ES-I3 (cell line): ENCODE measurements at regions not wholly inside any gene's neighbourhood (a gene's known extent, or its start where the extent isn't known, plus 50 kb on each side); places are given as distances from the start of the nearest gene placed in this dataset.

Experiments
- H3K36me3 ChIP-seq: 2 replicates; pipeline ENCODE4 v1.6.1; 2013; ENCODE audit warnings: mild to moderate bottlenecking, low read length, control low read depth, moderate library complexity; ENCODE audit not compliant: insufficient read depth
- H3K4me1 ChIP-seq: 2 replicates; pipeline ENCODE4 v1.6.1; 2013; ENCODE audit warnings: mild to moderate bottlenecking, control low read depth, low read length; ENCODE audit not compliant: insufficient read depth
- H3K9ac ChIP-seq: 2 replicates; pipeline ENCODE4 v1.6.1; 2013; ENCODE audit warnings: low read depth, mild to moderate bottlenecking, low read length, moderate library complexity
- H3K9me3 ChIP-seq: 2 replicates; pipeline ENCODE4 v1.6.1; 2013; ENCODE audit warnings: mild to moderate bottlenecking, low read length, moderate library complexity; ENCODE audit not compliant: control insufficient read depth, insufficient read depth

- Histone ChIP-seq H3K4me1 (no peaks in the 10 kb centered on the region), H3K36me3 (no peaks in the 10 kb centered on the region), H3K9me3 (peaks cover 4% of the 10 kb centered on the region; the same call in 1 of the 2 replicates), H3K9ac (no peak overlapping the region)
Measured at GRCh38 chr3:145737952-145738351, 423.0 kb downstream of the PLOD2 start.

DNA sequence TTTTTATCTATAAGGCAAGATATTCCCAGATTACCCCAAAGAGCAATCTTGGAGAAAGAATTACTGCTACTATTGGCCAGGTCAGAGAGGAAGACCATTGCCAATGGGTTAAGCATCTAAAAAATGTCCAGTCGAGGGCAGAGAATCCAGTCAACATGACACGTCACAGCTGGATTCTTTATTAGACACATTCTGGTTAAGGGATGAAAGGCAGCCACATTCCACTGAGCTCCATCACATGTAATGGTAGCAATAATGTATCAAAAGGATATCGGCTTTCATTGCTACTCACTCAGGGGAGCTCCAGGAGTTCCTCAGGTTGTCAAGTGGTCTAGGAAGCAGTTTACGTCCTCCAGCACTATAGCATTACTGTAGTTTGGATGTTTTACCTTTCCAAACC, 421.1 kb downstream of the PLOD2 start:
- Histone ChIP-seq H3K36me3 (no peaks in the 10 kb centered on the region), H3K9ac (no peak overlapping the region), H3K9me3 (peaks cover 4% of the 10 kb centered on the region; the same call in 1 of the 2 replicates), H3K4me1 (no peaks in the 10 kb centered on the region)

DNA sequence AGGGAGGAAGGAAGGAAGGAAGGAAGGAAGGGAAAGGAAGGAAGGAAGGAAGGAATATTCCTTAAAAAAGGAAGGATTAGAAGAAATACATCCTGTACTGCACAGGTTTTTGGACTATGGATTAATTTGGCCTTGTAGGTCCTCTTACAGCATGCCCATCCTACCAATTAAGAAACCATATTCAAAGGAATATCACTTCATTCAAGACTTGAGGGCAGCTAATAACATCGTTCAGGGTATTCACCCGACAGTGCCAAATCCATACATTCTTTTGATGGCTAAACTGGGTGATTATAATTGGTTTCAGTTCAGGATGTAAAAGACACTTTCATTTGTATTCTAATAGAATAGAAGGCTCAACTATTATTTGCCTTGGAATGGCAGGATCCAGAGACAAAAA, 410.3 kb downstream of the PLOD2 start:
- H3K36me3 ChIP-seq, result no peaks in the 10 kb centered on the region
- no peak overlapping the region for H3K9ac ChIP-seq
- no peaks in the 10 kb centered on the region; the same call in 1 of the 2 replicates for H3K9me3 ChIP-seq
- no peaks in the 10 kb centered on the region for H3K4me1 ChIP-seq

- no peaks in the 10 kb centered on the region for H3K4me1 ChIP-seq
- H3K36me3 ChIP-seq, result no peaks in the 10 kb centered on the region
- H3K9ac ChIP-seq, result no peak overlapping the region
- no peaks in the 10 kb centered on the region; the same call in 1 of the 2 replicates for H3K9me3 ChIP-seq
Measured at GRCh38 chr3:145752576-145752975, 408.4 kb downstream of the PLOD2 start.

DNA sequence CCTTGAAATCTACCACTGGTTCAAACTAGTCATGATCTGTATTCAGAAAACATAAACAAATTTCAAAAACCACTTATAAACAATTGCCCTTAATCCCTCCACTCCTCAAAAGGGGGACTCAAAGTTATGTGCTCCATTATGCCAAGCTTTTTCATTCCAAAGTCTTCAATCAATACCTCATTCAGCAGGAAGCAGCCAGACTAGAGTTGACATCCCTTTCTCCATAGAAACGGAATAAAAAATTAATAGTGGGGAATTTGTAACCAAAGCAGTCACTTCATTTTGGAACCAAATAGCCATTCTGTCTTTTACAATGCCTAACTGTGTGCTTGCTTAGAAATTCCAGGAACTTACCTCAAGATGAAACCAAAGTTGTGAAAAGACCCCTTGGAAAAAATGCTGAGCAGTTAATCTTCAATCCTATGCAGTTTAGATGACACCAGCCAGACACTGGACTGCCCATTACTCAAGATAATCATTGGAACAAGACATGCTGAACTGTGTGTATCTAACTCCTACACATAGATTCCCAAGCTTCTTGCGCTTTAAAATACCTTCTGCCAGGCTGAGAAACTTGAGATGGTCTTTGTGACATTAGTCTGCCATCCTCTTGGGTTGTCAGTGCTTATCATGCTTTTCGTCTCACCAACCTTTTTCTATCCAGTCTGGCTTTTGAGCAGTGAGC, 406.2 kb downstream of the PLOD2 start:
- no peak overlapping the region for H3K9ac ChIP-seq
- no peaks in the 10 kb centered on the region for H3K36me3 ChIP-seq
- no peaks in the 10 kb centered on the region for H3K9me3 ChIP-seq
- H3K4me1 ChIP-seq, result no peaks in the 10 kb centered on the region

DNA sequence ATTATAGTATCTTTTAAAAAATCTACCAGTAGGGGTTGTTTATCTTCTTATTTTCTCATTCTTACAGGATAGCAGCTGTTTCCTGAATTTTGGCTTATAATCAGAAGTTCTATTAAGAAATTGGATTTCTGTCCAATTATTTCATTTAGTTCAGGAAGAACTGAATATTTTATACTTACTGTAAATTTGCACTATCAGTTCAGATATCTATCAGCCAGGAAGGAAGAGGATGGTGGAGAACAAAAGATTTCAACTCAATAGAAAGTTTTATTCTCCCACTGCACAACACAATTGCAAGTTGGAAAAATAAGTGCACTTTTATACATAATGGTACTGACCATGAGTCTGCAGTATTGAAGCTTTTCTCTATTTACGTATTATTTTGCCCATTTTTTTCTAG, 400.9 kb downstream of the PLOD2 start:
- H3K9ac ChIP-seq, result no peak overlapping the region
- H3K36me3 ChIP-seq, result no peaks in the 10 kb centered on the region
- H3K4me1 ChIP-seq, result no peaks in the 10 kb centered on the region
- no peaks in the 10 kb centered on the region for H3K9me3 ChIP-seq

- H3K9me3 ChIP-seq, result no peaks in the 10 kb centered on the region; the same call in 1 of the 2 replicates
- no peaks in the 10 kb centered on the region for H3K4me1 ChIP-seq
- H3K36me3 ChIP-seq, result no peaks in the 10 kb centered on the region
- H3K9ac ChIP-seq, result no peak overlapping the region
Measured at GRCh38 chr3:145767909-145768308, 393.1 kb downstream of the PLOD2 start.

DNA sequence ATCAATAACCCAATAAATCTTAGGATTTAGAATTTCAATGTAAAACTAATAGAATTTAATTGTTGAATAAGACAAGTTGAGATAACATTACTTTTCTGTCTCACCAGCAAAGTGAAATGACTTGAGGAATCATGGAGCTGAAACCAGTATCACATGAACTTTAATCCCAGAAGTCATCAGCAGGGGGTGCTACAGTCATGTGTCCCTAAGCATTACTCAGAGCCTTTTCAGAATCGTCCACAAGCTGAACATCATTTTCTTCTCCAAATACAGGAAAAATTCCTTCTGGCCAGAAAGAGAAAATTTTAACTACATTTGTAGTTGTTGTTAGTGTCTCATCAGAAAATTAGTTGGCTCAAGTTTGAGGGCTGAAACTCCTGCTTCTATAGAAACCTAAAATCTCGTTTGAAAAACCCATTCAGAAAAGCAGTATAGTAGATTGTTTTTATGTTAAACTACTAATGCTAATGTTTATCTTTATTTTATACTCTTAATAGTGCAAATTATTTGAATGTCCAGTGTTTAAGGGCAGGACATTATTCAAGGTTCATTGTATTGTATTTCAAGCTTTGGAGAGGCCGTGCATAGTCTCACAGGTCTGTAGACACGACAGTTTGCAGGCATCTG, 384.1 kb downstream of the PLOD2 start:
- Histone ChIP-seq H3K36me3 (no peaks in the 10 kb centered on the region), H3K9ac (no peak overlapping the region), H3K9me3 (no peaks in the 10 kb centered on the region), H3K4me1 (no peaks in the 10 kb centered on the region)

- Histone ChIP-seq H3K4me1 (no peaks in the 10 kb centered on the region), H3K9me3 (no peaks in the 10 kb centered on the region), H3K36me3 (no peaks in the 10 kb centered on the region), H3K9ac (no peak overlapping the region)
Measured at GRCh38 chr3:145780301-145780700, 380.7 kb downstream of the PLOD2 start.

DNA sequence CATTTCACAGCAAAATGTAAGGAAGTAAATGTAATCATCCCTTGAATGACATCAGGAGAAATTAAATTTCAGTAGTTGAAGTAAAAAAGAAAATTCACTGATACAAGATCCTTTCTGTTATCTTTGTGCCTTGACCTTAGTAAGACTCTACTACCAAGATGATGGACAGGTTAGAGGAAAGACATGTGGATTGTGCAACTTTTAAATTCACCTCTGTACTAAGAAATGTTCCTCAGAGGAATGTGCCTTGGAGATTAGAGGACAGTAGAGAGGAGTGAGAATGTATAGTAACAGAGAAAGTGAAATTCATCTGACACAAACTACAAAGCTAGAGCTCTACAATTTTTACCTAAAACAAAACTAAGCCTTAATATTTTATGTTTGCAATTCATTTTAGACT, 375.3 kb downstream of the PLOD2 start:
- Histone ChIP-seq H3K4me1 (no peaks in the 10 kb centered on the region), H3K9me3 (no peaks in the 10 kb centered on the region), H3K9ac (no peak overlapping the region), H3K36me3 (no peaks in the 10 kb centered on the region)

DNA sequence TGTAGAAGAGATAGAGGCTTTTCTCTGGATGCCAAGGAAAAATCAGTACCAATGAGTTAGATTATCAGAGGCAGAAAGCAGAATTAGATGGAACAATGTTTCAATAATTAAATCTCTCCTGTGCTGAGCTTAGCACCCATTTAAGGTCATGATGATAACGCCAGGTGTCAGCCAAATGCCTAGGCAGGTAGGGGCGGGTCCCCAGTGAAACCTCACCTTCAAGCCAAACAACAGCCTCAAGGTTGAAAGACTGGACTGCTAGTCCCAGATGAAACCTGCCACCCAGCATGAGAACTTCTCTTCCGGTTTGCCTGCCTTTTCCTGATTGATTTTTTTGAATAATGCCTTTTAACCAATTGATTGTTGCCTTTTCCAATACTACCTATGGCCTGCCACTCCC, 363.0 kb downstream of the PLOD2 start:
- H3K4me1 ChIP-seq, result peaks cover 7% of the 10 kb centered on the region; the same call in 1 of the 2 replicates
- H3K9ac ChIP-seq, result no peak overlapping the region
- H3K36me3 ChIP-seq, result no peaks in the 10 kb centered on the region
- no peaks in the 10 kb centered on the region for H3K9me3 ChIP-seq

GRCh38 chr3:145798696-145799537, 362.1 kb downstream of the PLOD2 start:
- Histone ChIP-seq H3K4me1 (peaks cover 7% of the 10 kb centered on the region; the same call in 1 of the 2 replicates), H3K9ac (no peak overlapping the region), H3K36me3 (no peaks in the 10 kb centered on the region), H3K9me3 (no peaks in the 10 kb centered on the region)

DNA sequence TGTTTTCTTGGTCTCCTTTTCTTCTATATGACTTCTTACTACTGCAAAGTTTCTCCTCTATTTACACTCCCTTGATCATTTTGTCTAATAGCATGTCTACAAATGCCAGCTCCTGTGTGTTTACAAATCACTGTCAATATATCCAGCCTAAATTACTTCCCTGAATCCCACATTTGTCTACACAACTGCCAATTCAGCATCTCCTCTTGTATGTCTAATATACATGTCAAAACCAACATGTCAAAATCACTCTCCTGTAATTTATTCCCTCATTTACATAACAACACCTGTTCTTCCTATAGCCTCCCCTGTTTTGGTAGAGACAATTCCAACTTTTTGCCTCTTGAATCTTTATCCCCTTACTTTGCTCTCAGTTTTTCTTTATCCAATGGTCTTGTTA, 359.3 kb downstream of the PLOD2 start:
- H3K9me3 ChIP-seq, result no peaks in the 10 kb centered on the region
- H3K36me3 ChIP-seq, result no peaks in the 10 kb centered on the region
- H3K9ac ChIP-seq, result no peak overlapping the region
- peaks cover 7% of the 10 kb centered on the region; the same call in 1 of the 2 replicates for H3K4me1 ChIP-seq

- H3K36me3 ChIP-seq, result no peaks in the 10 kb centered on the region
Measured at GRCh38 chr3:145807990-145808389, 353.0 kb downstream of the PLOD2 start.

More at GRCh38 chr3:145807990-145808389, 353.0 kb downstream of the PLOD2 start:
- Histone ChIP-seq H3K9me3 (no peaks in the 10 kb centered on the region), H3K9ac (no peak overlapping the region), H3K4me1 (no peaks in the 10 kb centered on the region)
